SK-MEL-5 (cell line): ENCODE measurements at regions not wholly inside any gene's neighbourhood (a gene's known extent, or its start where the extent isn't known, plus 50 kb on each side); places are given as distances from the start of the nearest gene placed in this dataset.
"Not testable (repeated sequence)": the region's sequence is repeated elsewhere in the genome, so short reads cannot be mapped to it uniquely, and the experiment has no call there.

ENCODE experiments used
- DNase-seq: peaks from one replicate; pipeline ENCODE4 v3.0.0-alpha.2; 2016; ENCODE audit warnings: low read depth, low spot score
- in situ Hi-C: cut with HindIII; loops from 2 replicates; pipeline ENCODE4 v1.10.0; 2016; ENCODE audit warnings: low sequenced_read_pairs, high pct_unique_total_duplicates, low pct_unique_long_range_greater_than_20kb

GRCh38 chr11:39333006-39333405, 2126.4 kb downstream of the LRRC4C start:
- DNase-seq, in situ Hi-C loops: not testable (repeated sequence)

GRCh38 chr11:39327302-39327701, 2132.2 kb downstream of the LRRC4C start:
- DNase-seq, result no peak
- in situ Hi-C loops, result no loop called here

- in situ Hi-C loops, DNase-seq: not testable (repeated sequence)
These were observed 2147.6 kb downstream of the LRRC4C start for GRCh38 chr11:39311888-39312287.

- in situ Hi-C loops, result no loop called here
- no peak for DNase-seq
These were observed 2154.9 kb downstream of the LRRC4C start for GRCh38 chr11:39304586-39304985.

DNA sequence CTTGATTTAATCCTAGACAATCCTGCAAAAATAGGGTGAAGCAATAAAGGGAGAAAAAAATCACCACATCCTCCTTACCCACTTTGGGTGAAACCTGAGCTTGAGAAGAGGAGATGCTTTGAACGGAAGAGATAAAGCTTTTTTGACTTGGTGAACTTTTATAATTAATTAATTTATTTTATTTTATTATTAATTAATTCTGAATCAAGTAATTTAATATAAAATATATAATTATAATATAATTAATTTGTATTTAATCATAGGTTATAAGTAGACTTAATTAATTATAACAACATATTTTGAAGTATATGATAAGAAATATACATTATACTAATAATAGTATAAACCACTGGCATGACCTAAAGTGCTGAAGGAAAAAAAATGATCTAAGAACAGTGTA, 2164.8 kb downstream of the LRRC4C start:
- in situ Hi-C loops, result no loop called here
- no peak for DNase-seq

GRCh38 chr11:39288011-39288410, 2171.4 kb downstream of the LRRC4C start:
- DNase-seq, result no peak
- in situ Hi-C loops, result no loop called here

GRCh38 chr11:39268176-39268690, 2191.2 kb downstream of the LRRC4C start:
- no peak for DNase-seq

DNA sequence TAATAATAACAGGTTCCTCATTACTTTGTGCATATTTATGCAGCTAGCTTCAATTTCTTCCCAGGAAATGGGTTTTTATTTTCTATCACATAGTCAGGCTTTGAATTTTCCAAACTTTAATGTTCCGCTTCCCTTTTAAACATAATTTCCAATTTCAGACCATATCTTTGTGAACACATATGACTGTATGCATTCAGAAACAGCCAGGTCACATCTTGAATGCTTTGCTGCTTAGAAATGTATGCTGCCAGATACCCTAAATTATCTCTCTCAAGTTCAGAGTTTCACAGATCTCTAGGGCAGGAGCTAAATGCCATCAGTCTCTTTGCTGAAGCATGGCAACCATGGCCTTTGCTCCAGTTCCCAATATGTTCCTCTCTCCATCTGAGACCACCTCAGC, 2203.8 kb downstream of the LRRC4C start:
- in situ Hi-C loops, result no loop called here
- no peak for DNase-seq

More at GRCh38 chr11:39268176-39268690, 2191.2 kb downstream of the LRRC4C start:
- in situ Hi-C loops, result no loop called here

- no peak for DNase-seq
- in situ Hi-C loops, result no loop called here
These were observed 2209.7 kb downstream of the LRRC4C start for GRCh38 chr11:39249566-39250365.

- in situ Hi-C loops, result no loop called here
- DNase-seq, result no peak
These were observed 2211.8 kb downstream of the LRRC4C start for GRCh38 chr11:39247570-39248137.

DNA sequence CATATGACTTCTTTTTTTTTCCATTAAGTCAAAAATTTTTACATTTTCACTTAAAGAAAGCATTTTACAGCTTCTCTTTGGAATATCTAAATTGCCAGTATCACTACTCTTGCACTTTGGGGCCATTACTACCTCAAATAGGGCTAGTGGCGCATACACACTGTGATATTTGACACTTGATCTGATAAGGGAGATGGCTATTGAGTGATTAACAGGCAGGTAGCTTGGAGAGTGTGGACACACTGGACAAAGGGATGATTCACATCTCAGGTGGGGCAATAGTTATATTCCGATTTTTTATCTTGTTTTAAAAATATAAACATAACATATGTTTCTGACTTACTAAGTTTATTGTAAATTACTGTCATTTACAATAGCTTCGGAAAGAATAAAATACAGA, 2219.9 kb downstream of the LRRC4C start:
- DNase-seq, result no peak
- in situ Hi-C loops, result no loop called here

DNA sequence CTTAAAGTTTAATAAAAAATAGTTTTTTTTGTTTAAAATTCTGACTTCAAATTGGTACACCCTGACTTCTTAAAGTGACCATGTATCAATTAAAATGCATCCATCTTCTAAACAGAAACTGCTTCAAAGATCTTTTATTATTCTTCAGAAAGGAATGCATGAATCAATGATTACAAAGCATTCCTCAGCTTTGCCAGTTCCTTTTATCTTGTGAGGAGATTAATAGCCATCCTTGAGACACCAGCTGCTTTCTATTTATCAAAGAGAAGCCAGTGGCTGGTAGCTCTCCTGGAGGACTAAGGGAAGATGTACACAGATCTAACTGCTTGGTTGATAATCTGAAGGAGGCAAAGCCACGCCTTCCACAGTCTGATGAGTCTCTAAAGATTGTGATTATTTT, 2222.5 kb downstream of the LRRC4C start:
- in situ Hi-C loops, result no loop called here
- DNase-seq, result no peak

DNA sequence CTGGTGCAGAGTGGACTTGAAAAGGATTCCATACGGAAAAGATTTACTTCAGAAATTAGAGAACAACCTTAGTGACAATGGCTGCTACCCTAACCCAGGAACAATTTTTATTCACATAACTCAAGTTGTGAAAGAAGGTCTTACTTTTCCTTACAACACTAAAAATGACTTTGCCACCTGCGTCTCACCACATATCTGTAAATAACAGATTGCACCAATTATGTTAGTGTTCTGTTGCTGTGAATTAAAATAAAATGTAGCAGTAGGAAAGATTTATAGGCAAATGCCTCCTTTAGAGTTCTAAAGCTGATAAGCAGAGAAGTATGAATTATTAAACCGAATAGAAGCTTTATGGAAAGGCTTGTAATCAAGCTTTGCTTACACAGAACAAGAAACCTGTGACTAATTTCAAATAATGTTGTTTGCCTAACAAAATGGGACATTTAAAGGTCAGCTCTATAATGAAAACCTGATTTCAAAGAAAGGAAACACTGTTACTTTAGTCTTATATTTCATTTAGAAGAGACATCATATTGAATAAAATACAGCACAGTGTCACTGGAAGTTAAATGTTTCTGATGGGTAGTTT, 2237.8 kb downstream of the LRRC4C start:
- no peak for DNase-seq
- in situ Hi-C loops, result no loop called here

GRCh38 chr11:39220501-39221230, 2238.8 kb downstream of the LRRC4C start:
- no peak for DNase-seq
- in situ Hi-C loops, result no loop called here

DNA sequence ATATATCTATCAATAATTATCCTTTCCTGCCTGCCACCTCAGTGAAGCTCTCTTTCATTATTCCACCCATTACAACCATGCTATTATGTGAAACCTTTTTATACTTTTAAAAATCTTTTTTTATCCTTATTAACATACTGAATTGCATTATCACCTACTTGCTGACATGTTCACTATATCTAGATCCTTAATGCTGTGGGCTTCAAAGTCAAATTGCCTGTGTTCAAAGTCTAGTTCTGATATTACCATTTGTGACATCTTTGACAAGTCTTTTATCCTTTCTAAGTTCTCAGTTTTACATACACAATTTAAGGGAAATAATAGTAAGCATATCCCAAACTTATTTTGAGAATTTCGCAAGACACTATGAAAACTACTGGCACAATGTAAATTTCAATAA, 2239.4 kb downstream of the LRRC4C start:
- in situ Hi-C loops, result no loop called here

DNA sequence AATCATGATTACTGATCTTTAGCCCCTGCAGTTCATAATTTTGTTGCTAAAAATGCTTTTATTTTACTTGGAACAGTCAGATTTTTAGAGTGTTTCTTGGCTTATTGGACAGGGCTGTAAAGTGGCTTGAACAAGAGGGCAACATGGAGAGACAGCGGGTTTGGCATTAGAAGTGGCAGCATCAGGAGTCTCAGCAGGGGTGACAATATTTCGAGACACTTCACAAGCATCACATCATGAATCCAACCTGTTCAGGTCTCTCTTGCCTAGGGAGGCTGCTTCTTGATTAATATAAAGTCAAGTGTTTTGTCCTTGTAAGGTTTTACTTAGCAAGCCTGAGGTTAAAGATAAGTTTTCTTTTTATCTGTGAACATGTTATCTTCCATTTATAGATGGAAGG, 2249.5 kb downstream of the LRRC4C start:
- no peak for DNase-seq
- in situ Hi-C loops, result no loop called here

More for the DNA sequence above, 2239.4 kb downstream of the LRRC4C start:
- no peak for DNase-seq

- DNase-seq, result no peak
- in situ Hi-C loops, result no loop called here
These were observed 2254.0 kb downstream of the LRRC4C start for GRCh38 chr11:39205236-39205995.
